Suppressor macrophage (primary cell): ENCODE measurements at regions not wholly inside any gene's neighbourhood (a gene's known extent, or its start where the extent isn't known, plus 50 kb on each side); places are given as distances from the start of the nearest gene placed in this dataset.
"Not testable (repeated sequence)": the region's sequence is repeated elsewhere in the genome, so short reads cannot be mapped to it uniquely, and the experiment has no call there.

Experiments used
- DNase-seq, 4 experiments: peaks; one replicate each; pipeline ENCODE4 v3.0.0-alpha.2; 2020 to 2022

DNA sequence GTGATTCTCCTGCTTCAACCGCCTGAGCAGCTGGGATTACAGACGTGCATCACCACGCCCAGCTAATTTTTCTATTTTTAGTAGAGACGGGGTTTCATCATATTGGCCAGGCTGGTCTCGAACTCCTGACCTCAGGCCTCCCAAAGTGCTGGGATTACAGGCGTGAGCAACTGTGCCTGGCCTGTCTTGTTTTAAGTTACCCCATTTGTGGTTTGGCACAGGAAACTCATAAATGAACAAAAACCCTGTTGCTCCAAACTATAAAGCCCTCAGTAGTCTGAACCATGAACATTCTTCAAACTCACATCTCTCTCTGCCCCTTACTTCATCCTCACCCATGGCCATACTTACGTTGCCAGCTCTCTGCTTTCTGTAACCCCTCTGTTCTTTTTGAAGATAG, 61.7 kb downstream of the RHOU start:
- DNase-seq: not testable (repeated sequence)

DNA sequence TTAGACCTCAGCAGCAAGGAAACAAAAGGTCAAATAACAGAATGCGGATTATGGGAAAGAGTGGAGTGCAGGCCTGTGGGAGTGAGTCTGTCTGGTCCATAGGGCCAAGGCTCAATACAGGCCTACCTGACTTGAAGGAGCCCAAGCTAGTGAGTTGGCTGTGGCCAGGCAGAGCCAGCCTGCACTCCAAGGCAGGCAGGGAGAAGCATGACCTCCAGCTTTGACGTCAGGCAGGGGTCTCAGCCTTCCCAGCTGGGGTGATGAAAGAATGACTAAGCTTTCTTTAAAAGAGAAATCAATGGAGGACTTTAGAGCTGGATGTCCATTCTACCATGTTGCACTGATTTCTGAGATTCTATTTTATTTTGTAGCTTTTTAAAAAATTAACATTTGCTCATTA, 62.8 kb downstream of the RHOU start:
- DNase-seq: no peak

DNA sequence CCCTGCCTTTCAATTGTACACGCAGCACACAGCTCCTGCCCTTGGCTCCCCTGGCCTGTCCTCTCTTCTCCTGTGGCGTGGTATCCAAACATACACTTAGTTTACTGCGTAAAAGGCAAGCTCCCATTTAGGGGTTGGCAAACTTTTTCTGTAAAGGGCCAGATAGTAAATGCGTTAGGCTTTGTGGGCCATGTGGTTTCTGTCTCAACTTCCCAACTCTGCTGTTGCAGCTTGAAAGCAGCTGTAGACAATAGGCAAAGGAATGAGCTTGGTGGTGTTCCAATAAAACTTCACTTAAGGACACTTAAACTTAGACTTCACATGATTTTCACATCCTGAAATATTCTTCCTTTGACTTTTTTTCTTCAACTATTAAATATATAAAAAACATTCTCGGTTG, 63.3 kb downstream of the RHOU start:
- no peak for DNase-seq

DNA sequence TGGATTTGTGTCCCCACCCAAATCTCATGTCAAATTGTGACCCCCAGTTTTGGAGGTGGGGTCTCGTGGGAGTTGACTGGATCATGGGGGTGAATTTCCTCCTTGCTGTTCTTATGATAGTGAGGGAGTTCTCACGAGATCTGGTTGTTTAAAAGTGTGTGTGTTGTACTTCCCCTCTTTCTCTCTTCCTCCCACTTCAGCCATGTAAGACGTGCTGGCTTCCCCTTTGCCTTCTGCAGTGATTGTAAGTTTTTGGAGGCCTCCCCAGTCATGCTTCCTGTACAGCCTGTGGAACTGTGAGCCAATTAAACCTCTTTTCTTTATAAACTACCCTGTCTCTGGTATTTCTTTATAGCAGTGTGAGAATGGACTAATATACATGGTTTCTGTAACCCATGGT, 64.6 kb downstream of the RHOU start:
- peak; percentile 63 to 87 (median 78) for DNase-seq

DNA sequence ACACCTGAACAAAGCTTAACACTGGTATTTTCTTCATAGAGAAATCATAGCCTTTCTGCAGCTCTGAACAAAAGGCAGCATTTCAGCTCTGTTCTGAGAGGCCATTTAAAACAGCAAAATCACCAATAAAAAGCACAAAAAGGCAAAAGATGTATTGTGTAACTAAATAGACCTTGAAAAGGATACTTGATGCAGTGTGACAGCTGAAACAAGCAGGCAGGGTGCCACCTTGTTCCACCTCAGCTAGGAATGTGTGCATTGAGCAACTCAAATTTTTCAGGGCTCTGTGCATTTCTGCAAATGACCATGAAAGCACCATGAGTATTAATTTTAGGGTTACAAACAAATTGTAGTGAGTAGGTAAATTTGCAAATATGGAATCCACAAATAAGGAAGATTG, 65.8 kb downstream of the RHOU start:
- DNase-seq: no peak

DNA sequence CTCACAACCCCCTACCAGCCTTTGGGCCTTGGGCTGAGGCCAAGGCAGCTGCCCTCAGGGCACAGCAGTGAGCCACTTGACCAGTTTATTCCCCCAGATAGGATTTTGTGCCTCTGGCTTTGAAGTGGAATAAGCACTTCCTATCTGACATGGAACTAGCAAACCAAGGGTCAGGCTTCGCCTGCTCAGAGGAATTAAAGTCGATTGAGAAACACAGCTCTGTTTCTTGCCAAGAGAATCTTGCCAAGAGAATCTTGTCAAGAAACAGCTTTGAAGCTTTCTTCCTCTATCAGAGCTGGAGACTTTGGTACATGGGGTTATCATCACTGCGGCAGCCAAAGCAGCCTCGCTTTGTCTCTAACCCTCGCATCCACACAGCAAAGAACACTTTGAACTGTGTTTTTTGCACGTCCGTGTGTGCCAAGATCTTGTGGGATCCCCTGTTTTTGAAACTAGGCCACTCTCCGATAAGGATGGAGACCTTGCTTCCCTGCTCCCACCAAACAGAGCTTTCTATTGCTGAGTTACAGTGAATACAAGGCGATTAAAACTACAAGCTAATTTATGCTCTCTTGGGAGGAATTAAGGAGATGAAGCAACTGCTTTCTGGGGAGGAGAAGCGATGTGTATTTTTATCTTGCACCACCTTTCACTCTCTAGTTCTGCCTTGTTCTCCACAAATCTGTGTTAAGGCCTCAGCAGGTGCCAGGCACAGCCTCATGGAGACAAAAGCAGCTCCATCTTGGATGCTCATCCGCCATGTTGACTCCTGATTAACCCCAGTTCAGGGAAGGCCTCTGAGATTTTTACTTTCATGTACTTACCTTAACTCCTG, 67.3 kb downstream of the RHOU start:
- peak in 3 of 4 experiments; percentile 41 to 52 (median 50) for DNase-seq

DNA sequence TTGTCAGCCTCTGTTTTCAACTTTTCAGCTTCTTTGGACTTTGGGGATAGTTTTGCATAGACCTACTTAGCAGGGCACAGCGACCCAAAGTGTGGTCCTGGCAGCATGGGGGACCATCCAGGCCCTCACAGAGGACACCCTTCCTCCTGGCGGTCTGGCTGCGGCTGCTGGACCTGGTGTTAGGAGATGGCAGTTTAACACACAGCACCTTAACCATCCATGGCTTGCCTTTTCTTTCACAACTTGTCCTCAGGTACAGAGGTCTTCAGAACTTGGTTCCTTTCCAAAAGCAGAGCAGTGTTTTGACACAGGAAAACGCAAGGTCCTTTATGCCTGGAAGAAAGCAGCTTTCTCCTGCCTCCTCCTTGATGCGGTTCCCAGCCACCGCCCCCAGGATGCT, 68.1 kb downstream of the RHOU start:
- no peak for DNase-seq

DNA sequence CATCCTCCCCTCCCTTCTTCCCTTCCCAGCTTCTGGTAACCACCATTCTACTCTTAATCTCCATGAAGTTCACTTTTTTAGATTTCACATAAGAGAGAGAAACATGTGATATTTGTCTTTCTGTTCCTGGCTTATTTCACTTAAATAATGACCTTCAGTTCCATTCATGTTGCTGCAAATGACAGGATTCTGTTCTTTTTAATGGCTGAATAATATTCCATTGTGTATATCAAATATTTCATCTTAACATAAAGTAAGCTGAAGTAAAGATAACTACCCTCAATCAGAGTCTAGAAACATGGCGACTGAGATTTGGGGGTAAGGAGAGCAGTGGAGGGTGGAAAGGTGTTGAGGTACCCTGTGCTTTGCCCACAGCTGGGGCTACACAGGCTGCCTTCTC, 68.9 kb downstream of the RHOU start:
- DNase-seq: no peak

DNA sequence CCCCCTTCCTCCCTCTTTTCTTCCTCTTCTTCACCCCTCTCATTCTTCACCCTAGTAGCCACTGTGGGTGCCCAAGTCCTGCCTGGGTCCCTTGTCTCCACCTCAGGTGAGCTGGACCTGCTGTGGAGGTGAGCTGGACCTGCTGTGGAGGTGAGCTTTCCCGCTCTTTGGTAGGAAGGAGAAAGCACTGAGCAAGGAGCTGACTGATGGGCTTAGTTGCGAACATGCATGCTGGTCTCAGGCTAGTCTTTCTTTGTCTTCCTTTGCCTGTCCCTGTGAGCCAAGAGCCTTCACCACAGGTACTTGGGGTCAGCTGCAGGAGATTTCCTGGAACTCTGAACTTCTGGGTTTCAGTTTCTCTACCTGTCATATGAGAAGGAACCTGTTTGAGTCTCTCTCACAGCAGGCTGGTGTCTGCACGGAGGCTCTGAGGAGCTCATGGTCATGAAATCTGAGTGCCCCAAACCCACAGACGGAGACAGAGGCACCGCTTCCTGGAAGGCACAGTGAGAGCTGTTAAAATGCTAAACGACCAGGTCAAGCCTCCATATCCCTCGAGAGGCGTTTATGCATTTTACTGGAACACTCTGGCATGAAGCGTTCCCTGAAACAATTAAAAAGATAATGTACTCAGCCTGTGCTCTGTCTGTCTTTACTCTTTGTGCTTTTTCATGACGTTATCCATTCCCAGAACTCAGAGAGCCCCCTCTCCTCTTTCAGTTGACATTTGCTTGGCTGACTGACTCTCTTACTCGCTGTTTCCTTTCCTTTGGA, 69.5 kb downstream of the RHOU start:
- no peak for DNase-seq

DNA sequence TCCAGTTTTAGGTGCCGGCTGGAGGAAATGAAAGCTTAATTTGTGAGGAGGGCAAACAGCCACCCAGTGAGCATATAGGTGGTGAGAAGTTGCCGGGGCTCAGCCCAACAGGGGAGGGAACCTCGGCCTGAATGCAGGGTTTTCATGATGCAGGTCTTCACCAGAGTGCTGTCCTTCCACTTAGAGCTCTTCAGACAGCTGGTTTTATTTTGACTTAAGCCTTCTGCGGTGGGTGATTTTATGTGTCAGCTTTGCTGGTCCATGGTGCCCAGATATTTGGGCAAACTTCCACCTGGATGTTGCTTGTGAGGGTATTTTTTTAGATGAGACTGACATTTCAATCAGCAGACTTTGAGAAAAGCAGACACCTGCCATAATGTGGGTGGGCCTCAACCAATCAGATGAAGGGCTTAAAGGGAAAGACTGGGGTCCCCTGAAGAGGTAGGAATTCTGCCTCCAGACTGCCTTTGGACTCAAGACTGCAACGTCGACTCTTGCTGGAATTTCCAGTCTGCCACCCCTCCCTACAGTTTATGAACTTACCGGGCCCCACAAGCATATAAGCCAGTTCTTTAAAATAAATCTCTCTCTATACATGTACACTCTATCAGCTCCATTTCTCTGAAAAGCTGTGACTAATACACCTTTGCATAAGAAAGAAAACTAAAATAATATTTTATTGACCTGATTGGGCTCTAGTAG, 72.8 kb downstream of the RHOU start:
- DNase-seq: no peak

DNA sequence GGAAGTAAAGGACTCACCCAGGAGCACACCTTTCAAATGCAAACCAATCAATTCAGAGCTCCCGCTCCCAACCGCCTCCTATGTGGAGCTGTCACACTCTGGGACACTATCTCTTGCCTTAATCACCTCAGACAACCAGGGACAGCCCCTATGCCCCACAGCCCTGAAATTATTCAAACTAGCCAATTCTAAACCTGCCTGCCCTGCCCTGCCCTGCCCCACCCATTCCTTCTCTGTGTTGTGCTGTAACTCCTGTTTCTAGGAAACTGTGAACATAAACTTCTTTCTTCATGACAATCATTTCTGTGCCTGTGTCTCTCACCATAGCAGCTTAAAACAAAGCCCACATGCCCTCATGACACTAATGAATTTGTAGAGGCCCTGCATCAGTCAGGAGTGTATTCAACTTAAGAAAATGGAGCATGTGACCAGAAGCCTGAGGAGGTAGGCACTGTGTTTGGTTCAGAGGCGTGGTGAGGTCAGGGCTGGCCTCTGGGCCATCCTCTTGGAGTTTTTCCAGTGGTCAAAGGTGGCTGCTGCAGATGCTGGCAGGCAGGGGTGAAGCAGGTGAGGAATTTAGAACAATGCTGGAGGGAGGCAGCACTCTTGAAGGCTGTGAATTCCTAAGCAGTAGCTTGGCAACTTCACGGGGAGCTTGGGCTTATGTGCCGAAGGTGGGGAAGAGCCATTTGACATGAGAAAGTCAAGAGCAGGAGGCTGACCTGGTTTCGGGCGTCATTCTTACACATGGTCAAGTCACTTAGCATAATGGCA, 74.5 kb downstream of the RHOU start:
- no peak for DNase-seq

DNA sequence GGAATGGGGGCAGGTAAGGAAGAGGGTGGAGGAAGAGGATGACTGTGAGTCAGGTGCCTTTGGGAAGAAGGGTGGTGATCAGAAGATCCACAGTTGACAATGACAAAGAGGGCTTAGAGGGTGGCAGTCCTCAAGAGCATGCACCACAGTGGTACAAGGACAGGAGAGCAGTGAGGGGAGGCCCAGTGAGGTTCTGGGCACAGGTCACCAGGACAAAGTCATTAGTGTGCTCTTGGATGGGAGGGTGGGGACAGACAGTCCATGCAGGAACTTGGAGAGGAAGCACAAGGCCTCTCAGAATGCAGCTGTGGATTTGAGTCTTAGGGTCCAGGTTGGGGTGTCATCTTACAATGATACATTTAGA, 75.1 kb downstream of the RHOU start:
- DNase-seq: peak in 1 of 4 experiments; percentile 18

DNA sequence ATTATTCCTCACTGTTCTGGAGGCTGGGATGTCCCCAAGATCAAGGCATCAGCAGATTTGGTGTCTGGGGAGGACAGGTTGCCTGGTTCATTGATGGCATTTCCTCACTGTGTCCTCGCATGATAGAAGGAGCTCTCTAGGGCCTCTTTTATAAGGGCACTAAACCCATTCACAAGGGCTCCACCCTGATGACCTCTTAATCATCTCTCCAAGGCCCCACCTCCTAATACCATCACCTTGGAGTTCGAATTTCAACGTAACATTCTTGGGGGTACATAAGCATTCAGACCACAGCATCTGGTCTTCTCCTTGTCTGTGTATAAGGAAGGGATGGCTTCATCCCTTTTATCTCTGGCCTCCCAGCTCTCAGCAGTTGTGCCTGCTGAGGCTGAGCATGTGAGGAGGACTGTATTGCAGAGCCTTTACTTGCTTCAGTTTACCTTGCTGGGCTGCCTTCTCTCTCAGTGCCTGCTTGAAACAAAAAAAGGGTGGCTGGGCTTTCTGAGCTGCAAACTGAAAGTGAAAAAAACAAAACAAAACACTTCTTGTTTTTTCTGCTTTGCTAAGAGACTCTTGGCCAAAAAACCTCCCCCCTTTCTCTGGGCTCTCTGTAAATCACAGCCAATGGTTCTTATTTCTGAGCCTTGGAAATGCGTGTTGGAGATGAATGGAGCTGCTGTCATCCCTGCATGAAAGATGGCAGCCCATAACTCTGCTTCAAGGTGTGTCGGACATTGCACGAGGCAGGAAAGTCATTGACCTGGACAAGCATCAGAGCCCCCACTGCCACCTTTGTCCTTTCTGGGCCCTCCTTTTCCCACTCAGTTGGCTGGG, 75.8 kb downstream of the RHOU start:
- DNase-seq: peak; percentile 25 to 68 (median 50)

DNA sequence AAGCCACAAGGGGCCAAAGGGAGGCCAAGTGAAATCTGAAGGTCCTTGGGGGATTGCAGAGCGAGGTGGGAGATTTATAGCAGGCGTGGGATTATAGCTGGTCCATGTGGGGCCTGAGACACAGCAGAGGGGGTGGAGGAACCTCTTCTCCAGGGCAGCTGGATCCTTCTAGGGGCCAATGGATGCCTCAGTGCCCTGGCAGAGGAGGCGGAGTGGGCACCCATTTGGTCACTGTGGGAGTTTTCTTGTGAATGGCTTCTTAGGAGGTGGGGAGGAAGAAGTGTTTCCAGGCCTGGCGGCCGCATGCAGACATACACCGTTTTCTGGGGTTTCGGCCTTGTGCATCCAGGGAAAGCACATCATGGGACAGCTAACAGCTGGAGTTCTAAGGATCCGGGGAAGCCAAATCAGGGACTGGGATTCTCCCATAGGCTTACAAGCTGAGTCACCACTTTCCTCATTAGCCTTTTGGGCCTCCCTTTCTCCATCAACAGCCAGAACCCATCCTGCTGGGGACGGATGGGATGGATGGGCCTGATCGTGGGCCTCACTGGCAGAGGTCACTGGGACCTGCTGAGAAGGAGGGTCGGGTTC, 76.5 kb downstream of the RHOU start:
- DNase-seq: no peak

DNA sequence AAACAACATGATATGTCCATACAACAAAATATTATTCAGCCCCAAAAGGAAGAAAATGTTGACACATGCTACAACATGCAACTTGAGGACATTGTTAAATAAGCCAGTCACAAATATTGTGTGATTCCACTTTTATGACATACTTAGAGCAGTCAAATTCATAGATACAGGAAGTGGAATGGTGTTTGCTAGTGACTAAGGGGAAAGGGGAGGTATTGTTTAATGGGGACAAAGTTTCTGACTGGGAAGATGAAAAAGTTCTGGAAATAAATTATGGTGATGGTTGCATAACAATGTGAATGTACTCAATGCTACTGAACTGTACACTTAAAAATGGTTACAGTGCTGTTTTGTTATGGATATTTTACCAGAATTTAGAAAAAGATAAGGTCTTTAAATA, 77.7 kb downstream of the RHOU start:
- DNase-seq: peak in 2 of 4 experiments; percentile 28 to 53

DNA sequence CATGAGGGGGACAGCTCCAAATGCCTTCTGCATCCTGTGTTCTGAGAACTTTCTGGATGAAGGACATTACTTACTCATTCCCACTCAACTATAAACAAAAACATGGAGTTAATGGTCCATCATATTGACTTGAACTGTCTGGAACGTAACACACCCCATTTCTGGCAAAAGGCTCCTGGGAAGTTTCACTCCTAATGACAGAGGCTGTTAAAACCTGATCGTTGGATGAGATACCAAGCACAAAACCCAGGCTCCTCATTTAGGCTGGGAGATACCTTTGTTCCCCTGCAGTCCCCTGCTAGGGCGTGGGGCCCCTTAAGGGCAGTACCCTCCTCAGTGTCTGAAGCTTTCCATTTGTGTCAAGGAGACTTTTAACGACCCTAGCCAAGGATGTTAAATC, 78.9 kb downstream of the RHOU start:
- DNase-seq: no peak

DNA sequence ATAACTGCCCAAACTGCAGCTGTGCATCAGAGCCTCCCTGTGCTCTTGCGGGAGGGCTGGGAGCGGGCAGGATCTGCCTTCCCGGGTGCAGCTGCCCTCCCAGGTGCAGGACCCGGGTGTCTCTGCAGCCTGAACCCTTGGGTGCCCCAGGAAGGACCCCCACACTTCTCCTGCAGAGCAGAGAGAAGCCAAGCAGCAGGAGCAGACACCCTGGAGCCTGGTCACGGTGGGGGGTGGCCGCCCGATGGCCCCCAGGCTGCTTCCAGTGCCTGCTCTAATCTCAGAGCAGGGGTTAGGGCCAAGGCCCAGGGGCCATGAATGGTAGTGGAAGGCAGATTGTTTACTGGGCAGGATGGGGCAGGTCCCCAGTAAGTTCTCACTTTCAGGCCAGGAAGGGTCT, 83.0 kb downstream of the RHOU start:
- DNase-seq: no peak

DNA sequence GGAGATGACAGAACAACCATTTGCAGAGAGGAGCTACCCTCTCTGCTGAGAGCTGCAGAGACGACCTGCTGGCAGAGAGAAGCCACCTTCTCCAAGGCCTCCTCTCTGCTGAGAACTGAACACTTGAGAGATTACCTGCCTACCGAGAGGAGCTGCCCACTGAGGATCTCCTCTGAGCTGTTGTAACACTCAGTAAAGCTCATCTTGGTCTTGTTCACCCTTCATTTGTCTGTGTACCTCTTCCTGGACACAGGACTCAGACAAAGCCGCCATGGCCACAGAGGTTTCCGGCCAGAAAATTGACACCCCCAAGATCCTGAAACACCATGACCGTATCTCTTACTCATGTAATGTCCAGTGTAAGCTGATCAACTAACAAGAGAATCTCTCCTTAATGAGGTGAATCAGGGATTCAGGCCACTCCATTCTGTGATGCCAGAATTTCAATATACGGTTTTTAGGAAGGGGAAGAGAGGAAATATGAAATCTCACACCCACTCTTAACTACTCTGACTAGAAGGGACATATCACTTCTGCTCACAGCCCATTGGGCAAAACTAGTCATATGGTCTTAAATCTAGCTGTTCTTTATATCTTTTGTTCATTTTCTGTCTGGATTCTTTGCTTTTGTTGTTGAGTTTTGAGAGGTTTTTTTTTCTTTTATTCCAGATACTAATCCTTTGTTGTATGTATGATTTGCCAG, 83.8 kb downstream of the RHOU start:
- peak in 3 of 4 experiments; percentile 20 to 63 (median 61) for DNase-seq

DNA sequence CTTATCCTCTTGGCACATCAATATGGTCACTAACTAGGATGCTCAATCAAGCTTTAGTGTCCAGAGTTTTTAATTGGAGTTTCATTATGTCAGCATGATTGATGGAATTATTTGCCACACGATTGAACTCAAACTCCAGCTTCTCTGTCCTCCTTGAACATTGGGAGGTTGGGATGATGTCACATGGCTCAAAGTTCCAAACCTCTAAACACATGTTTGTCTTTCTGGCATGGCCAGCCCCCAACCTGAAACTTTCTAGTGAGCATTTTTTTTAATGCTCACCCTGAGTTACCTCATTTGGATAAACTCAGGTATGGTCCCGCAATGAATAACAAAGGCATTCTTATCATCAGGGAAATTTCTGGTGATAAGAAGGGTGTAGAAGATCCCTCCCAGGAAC, 86.0 kb downstream of the RHOU start:
- DNase-seq: no peak

DNA sequence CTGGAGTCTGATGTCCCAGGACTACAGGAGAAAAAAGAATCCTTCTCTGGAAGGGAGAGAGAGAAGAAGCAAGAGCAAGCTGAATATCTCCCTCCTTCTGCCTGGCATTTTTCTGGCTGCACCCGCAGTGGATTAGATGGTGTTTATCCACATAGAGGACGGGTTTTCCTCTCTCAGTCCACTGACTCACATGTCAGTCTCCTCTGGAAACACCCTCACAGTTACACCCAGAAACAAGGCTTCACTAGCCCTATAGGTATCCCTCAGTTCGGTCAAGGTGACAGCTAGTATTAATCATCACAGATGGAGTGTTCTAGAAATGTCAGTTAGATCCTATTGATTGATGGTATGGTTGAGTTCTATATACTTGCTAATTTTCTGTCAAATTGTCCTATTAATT, 87.9 kb downstream of the RHOU start:
- DNase-seq: no peak

DNA sequence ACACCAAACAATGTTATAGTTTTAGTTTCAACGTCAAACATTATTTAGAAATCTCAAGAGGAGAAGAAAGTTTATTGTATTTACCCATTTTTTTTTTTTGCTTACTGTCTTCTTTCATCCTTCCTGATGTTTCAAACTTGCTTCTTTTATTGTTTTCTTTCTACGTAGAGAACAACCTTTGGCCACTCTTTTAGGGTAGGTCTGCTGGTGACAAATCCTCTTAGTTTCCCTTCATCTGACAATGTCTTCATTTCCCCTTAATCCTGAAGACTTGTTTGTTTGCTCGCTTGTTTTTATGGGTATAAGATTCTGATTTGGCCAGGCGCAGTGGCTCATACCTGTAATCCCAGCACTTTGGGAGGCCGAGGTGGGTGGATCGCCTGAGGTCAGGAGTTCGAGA, 89.1 kb downstream of the RHOU start:
- no peak for DNase-seq
